SK-N-SH (cell line): ENCODE measurements at regions not wholly inside any gene's neighbourhood (a gene's known extent, or its start where the extent isn't known, plus 50 kb on each side); places are given as distances from the start of the nearest gene placed in this dataset.

Experiments used
- CTCF ChIP-seq: fragments of 200-600 bp; sonication (generic); IDR thresholded peaks from 2 replicates; pipeline ENCODE4 v1.6.1; 2017; ENCODE audit warnings: antibody characterized with exemption, mild to moderate bottlenecking, moderate library complexity
- FOXJ3 ChIP-seq: sonication (generic); formaldehyde crosslinking; IDR thresholded peaks from 2 replicates; pipeline ENCODE4 v1.5.1; 2020; ENCODE audit warnings: mild to moderate bottlenecking, missing genetic modification reagents
- GABPA ChIP-seq: IDR thresholded peaks from 2 replicates; pipeline ENCODE4 v1.4.0; 2012; ENCODE audit warnings: low read depth, mild to moderate bottlenecking
- MAX ChIP-seq: IDR thresholded peaks from 2 replicates; pipeline ENCODE4 v1.4.0; 2012; ENCODE audit warnings: low read depth
- NFIC ChIP-seq: IDR thresholded peaks from 2 replicates; pipeline ENCODE4 v1.4.0; 2012; ENCODE audit warnings: borderline replicate concordance
- POLR2AphosphoS5 ChIP-seq: IDR thresholded peaks from 2 replicates; pipeline ENCODE4 v1.6.1; 2012; ENCODE audit warnings: low read depth, low read length
- RFX5 ChIP-seq: IDR thresholded peaks from 2 replicates; pipeline ENCODE4 v1.6.1; 2012; ENCODE audit warnings: mild to moderate bottlenecking, improper control_type of control experiment, low read length
- TAF1 ChIP-seq: IDR thresholded peaks from 2 replicates; pipeline ENCODE4 v1.6.1; 2012; ENCODE audit warnings: low read depth, mild to moderate bottlenecking, low read length, moderate library complexity, borderline replicate concordance
- YY1 ChIP-seq: IDR thresholded peaks from 2 replicates; pipeline ENCODE4 v1.4.0; 2012; ENCODE audit warnings: low read depth, mild to moderate bottlenecking

- no peak for TF ChIP-seq MAX
- no peak for TF ChIP-seq NFIC
- no peak for TF ChIP-seq POLR2AphosphoS5
- no peak for TF ChIP-seq FOXJ3 (CRISPR knock-in tag)
- TF ChIP-seq RFX5, result no peak
- no peak for TF ChIP-seq YY1
- no peak for TF ChIP-seq GABPA
- TF ChIP-seq CTCF, result no peak
- no peak for TF ChIP-seq TAF1
Observed at GRCh38 chr2:228535396-228535795, 353.9 kb upstream of the SPHKAP start.
